ENCODE measurements at regions not wholly inside any gene's neighbourhood (a gene's known extent, or its start where the extent isn't known, plus 50 kb on each side); places are given as distances from the start of the nearest gene placed in this dataset.

DNA sequence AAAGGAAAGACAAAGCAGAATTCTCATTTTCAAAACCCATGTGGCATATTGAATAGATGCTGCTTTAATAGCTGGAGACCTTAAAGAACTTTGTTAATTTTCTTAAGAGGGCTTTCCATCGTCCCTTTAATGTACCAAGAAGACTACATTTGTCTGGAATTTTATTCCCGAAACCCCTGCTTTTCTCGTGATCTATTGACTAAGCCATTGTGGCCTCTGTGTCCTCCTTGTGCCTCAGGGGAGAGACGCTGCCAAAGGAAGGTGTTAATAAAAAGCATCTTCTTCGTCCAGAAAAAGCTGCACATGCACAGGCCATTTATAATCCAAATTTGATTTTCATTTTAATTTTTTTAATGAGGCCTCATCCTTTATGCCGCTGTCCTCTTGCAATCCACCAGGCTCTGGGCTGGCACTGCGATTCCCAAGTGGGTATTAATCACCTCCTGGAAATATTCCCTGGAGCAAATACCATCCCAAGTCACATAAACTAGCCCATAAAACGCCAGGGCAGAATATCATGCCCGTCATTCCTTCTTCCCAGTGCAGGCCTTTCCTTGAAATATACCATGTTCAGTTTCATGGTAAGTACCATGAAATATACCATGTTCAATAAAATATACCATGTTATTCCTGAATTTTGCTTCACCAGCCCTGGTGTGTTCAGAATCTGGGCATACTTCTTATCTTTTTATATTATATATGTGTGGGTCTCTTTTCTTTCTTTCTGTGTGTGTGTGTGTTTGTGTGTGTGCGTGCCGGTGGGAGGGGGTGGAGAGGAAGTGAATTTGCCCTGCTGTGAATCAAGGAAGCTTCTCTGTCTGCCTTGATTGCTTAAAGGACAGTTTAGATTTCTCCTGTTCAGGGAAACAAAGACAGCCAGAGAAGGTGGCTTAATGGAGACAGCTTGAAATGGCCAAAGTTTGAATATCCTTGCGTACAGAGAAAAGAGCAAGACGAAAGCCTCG lies 147.6 kb downstream of the PHETA1 start:
- no peak for DNase-seq

GRCh38 chr12:111220363-111220762 lies 148.5 kb downstream of the PHETA1 start:
- no peak for DNase-seq

GRCh38 chr12:111219440-111219839 lies 149.5 kb downstream of the PHETA1 start:
- no peak for DNase-seq

DNA sequence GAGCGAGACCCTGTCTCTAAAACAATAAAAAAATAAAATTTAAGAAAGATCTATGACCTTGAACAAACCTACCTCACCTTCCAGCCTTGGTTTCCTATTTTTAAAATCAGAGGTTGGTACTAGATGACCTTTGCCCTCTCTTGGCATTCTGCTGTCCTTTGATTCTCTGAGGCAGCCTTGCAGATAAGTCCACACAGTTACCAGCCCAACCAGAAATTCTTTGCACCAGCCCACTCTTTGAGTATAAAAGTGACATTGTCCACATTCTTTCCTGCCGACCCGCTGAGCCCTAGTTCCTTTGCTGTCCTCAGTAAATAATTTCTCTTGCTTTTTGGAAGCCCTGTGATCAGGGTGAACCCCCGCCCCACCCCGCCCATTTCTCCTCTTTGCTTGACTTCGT lies 150.4 kb downstream of the PHETA1 start:
- no peak for DNase-seq

- DNase-seq: no peak
These were observed 152.3 kb downstream of the PHETA1 start for GRCh38 chr12:111216387-111217159.

DNA sequence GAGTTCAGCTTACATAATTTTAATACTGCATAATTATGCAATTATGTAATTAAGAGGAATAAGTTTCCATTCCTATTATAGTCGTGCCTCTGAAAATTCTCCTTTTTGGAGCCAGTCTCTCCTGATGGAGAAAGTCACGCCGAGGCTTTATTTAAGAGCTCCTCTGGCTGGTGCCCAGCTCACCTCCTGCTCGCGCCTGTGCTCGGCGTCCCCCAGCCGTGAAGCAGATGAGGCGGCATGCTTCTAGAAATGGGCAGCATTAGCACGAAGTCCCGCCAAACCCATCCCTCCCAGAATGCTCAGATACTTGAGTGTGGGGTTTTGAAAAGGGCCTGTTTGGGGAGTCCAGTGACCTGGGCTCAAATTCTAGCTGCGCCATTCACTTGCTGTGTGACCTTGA lies 153.0 kb downstream of the PHETA1 start:
- DNase-seq: no peak

- no peak for DNase-seq
These were observed 154.5 kb downstream of the PHETA1 start for GRCh38 chr12:111214401-111214800.

GRCh38 chr12:111213561-111213960 lies 155.3 kb downstream of the PHETA1 start:
- no peak for DNase-seq

- no peak for DNase-seq
These were observed 156.0 kb downstream of the PHETA1 start for GRCh38 chr12:111212814-111213456.

- no peak for DNase-seq
These were observed 156.8 kb downstream of the PHETA1 start for GRCh38 chr12:111211910-111212757.

GRCh38 chr12:111209811-111210210 lies 159.1 kb downstream of the PHETA1 start:
- no peak for DNase-seq

- no peak for DNase-seq
These were observed 161.1 kb downstream of the PHETA1 start for GRCh38 chr12:111207761-111208160.

GRCh38 chr12:111204788-111205241 lies 164.1 kb downstream of the PHETA1 start:
- DNase-seq: no peak

DNA sequence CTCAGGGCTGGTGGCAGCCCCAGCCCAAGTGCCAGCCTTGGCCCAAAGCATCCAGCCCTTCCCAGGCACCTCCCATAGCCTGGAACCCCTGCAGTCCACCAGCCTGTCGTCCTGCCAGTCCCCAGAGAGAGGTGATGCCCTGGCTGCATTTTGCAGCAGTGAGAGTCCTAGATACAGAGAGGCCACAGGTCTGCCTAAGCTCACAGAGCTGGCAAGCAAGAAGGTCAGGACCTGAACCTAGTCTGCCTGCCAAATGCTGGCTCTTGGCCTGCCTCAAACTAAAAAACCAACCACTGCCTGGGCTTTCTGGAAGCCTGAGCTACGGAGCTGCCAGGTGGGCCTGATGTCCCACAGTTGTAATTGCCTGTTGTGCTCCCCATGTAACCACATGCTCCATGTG lies 164.9 kb downstream of the PHETA1 start:
- DNase-seq: no peak

DNA sequence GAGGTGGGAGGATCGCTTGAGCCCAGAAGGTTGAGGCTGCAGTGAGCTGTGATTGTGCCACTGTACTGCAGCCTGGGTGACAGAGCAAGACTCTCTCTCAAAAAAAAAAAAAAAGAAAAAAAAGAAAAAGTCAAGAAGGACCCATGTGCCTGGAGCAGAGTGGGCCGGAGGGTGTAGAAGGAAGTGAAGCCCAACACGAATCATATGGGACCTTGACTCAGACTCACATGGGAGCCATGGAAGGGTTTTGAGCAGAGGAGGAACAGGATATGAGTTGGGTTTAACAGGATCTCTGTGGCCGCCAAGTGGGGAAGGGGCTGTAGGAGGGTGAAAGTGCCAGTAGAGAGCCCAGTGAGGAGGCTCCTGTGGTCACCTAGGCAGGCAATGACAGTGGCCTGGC lies 165.4 kb downstream of the PHETA1 start:
- no peak for DNase-seq

GRCh38 chr12:111202237-111202915 lies 166.5 kb downstream of the PHETA1 start:
- DNase-seq: no peak

GRCh38 chr12:111201495-111202236 lies 167.2 kb downstream of the PHETA1 start:
- no peak for DNase-seq

GRCh38 chr12:111201036-111201435 lies 167.9 kb downstream of the PHETA1 start:
- no peak for DNase-seq

DNA sequence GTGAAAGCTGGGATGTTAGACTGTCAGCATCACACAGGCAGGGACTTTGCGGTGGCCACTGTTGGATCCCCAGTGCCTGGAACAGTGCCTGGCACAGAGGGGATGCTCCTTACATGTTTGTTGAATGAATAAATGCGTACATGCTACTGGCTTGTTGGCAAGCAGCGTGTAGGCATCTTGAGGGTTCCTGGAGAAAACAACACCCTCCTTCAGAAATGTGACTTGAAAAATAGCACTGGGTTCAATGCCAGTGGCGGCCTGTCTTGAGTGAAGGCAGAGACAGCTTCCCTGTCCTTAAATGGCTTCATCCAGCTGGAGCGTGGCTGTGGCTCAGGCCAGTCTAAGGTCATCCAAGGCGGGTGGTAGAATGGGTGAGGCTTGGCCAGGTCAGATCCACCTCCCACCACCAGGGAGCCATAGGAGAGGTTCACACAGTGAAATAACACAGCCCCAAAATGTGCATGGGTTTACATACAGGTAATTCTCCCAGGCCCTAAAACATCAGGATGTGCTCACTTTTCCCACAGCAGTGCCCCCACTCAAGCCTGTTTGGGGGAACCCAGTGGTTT lies 171.4 kb downstream of the PHETA1 start:
- DNase-seq: no peak

GRCh38 chr12:111196532-111196931 lies 172.4 kb downstream of the PHETA1 start:
- no peak for DNase-seq

DNA sequence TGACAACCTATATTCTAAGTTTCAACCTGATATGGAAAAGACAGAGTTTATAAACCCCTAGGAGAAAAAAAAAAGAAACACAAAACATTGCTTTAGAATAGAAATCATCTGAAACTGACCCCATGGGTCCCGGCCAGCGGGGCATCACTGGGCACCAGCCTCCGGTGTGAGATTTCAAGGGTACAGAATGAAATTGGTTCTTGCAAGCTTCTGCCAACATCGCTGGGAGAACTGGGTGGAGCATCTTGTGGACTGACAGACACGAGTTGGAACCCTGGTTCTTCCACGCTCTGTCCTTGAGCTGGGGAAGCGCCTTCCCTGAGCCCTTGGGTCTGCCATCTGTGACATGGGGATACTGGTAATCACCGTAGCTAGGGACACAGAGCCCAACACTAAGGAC lies 173.6 kb downstream of the PHETA1 start:
- no peak for DNase-seq

Measured in bone marrow (tissue), 2 donors.